ENCODE measurements at regions not wholly inside any gene's neighbourhood (a gene's known extent, or its start where the extent isn't known, plus 50 kb on each side); places are given as distances from the start of the nearest gene placed in this dataset.

- TF ChIP-seq CTCF (IDR thresholded peaks at IDR 0.05) (no peak), POLR2A (IDR thresholded peaks at IDR 0.05) (no peak)
Measured at GRCh38 chr4:81802285-81802846, 330.7 kb upstream of the RASGEF1B start.
